Right cardiac atrium (tissue), 5 donors: ENCODE measurements at regions not wholly inside any gene's neighbourhood (a gene's known extent, or its start where the extent isn't known, plus 50 kb on each side); places are given as distances from the start of the nearest gene placed in this dataset.

Source experiments
- ATAC-seq, 2 donors: fragments of 200-7000 bp; cut with Tn5 transposase; one replicate each; pipeline versions ENCODE4 v1.8.0 to v1.9.1; 2020; ENCODE audit warnings: moderate library complexity in 2 of 2, mild to moderate bottlenecking in 1 of 2
- DNase-seq, 3 donors: peaks; one replicate each; pipeline ENCODE4 v3.0.0-alpha.2; 2020
- H3K27ac ChIP-seq: one replicate; pipeline ENCODE4 v1.5.1; 2013; ENCODE audit warnings: mild to moderate bottlenecking, low read length, control low read depth, moderate library complexity
- H3K27me3 ChIP-seq: one replicate; pipeline ENCODE4 v1.6.1; 2013; ENCODE audit not compliant: control insufficient read depth, insufficient read depth
- H3K4me1 ChIP-seq: one replicate; pipeline ENCODE4 v1.6.1; 2013; ENCODE audit warnings: low read length; ENCODE audit not compliant: control insufficient read depth, insufficient read depth
- H3K4me3 ChIP-seq: one replicate; pipeline ENCODE4 v1.5.1; 2013; ENCODE audit warnings: low read length, control low read depth
- H3K9me3 ChIP-seq: one replicate; pipeline ENCODE4 v1.6.1; 2013; ENCODE audit warnings: low read length; ENCODE audit not compliant: control insufficient read depth
- whole genome bisulfite sequencing: extraction: QIAGEN DNeasy Blood & Tissue Kit; methylation state at CpG from one replicate; pipeline ENCODE4 v1.1.7; 2013; 5-methylcytosine and 5-hydroxymethylcytosine counted together
- intact Hi-C, 4 donors: fragments of 100-400 bp; cut with DNase I; formaldehyde crosslinking; loops; one replicate each; pipeline versions ENCODE4 v1.11.0 to v1.14.0; 2022 to 2023
- donor health status: healthy with polysubstance abuse.
- donor health status: DM: no; HTN: yes; CAD: no.
- donor health status: DM: no; HTN: no; CAD: no.
- donor health status: DM: no; HTN: yes; CAD: no; lungs with severe emphysema.
- donor health status: DM: yes; HTN: yes; CAD: no.

GRCh38 chr1:232893481-232894313 lies 56.7 kb upstream of the NTPCR start:
- ATAC-seq (no peak), DNase-seq (no peak)
- Histone ChIP-seq H3K27me3 (no peaks in the 10 kb centered on the region), H3K4me1 (no peaks in the 10 kb centered on the region), H3K4me3 (no peak overlapping the region), H3K9me3 (peaks cover 3% of the 10 kb centered on the region), H3K27ac (no peak overlapping the region)
- WGBS, result 87% methylated on average over 4 of the region's 4 CpGs
- intact Hi-C loops, result no loop called here

- Histone ChIP-seq H3K27me3 (no peaks in the 10 kb centered on the region), H3K27ac (no peak overlapping the region), H3K4me1 (no peaks in the 10 kb centered on the region), H3K9me3 (peaks cover 3% of the 10 kb centered on the region), H3K4me3 (no peak overlapping the region)
- 63% methylated on average over 3 of the region's 3 CpGs for WGBS
- no peak for ATAC-seq
- no peak for DNase-seq
- intact Hi-C loops, result no loop called here
Observed at GRCh38 chr1:232894436-232894835, 56.0 kb upstream of the NTPCR start.

GRCh38 chr1:232897949-232898465 lies 52.4 kb upstream of the NTPCR start:
- Histone ChIP-seq H3K27me3 (no peaks in the 10 kb centered on the region), H3K27ac (no peak overlapping the region), H3K9me3 (peaks cover 3% of the 10 kb centered on the region), H3K4me1 (peaks cover 3% of the 10 kb centered on the region), H3K4me3 (no peak overlapping the region)
- peak in 1 of 2 donors; percentile 35 for ATAC-seq
- WGBS, result 89% methylated on average over 7 of the region's 7 CpGs
- intact Hi-C loops, result no loop called here
- no peak for DNase-seq

GRCh38 chr1:232899268-232899667 lies 51.1 kb upstream of the NTPCR start:
- Histone ChIP-seq H3K9me3 (peaks cover 3% of the 10 kb centered on the region), H3K4me1 (peaks cover 3% of the 10 kb centered on the region), H3K27me3 (no peaks in the 10 kb centered on the region), H3K27ac (no peak overlapping the region), H3K4me3 (no peak overlapping the region)
- no peak for ATAC-seq
- WGBS, result 88% methylated on average over 5 of the region's 5 CpGs
- DNase-seq, result no peak
- intact Hi-C loops, result no loop called here

- Histone ChIP-seq H3K27ac (no peak overlapping the region), H3K27me3 (no peaks in the 10 kb centered on the region), H3K9me3 (no peaks in the 10 kb centered on the region), H3K4me1 (peaks cover 3% of the 10 kb centered on the region), H3K4me3 (no peak overlapping the region)
- DNase-seq (no peak), ATAC-seq (no peak)
- intact Hi-C loops, result no loop called here
Observed at GRCh38 chr1:232899839-232900238, 50.6 kb upstream of the NTPCR start.
